H9 (cell line): ENCODE measurements at regions not wholly inside any gene's neighbourhood (a gene's known extent, or its start where the extent isn't known, plus 50 kb on each side); places are given as distances from the start of the nearest gene placed in this dataset.

Source experiments
- DNase-seq: peaks from one replicate; pipeline ENCODE4 v3.0.0-alpha.2; 2017
- H2AFZ ChIP-seq: one replicate; pipeline ENCODE4 v1.6.1; 2013; ENCODE audit warnings: mild to moderate bottlenecking, low read length, control low read depth, moderate library complexity
- H2AK5ac ChIP-seq: 2 replicates; pipeline ENCODE4 v1.6.1; 2013; ENCODE audit warnings: low read length, control low read depth, mixed read lengths; ENCODE audit not compliant: insufficient read length
- H2BK120ac ChIP-seq: one replicate; pipeline ENCODE4 v1.6.1; 2013; ENCODE audit warnings: low read depth, mild to moderate bottlenecking, low read length, control low read depth, inconsistent platforms; ENCODE audit not compliant: poor library complexity, severe bottlenecking
- H2BK12ac ChIP-seq: 2 replicates; pipeline ENCODE4 v1.6.1; 2013; ENCODE audit warnings: low read length, control low read depth, mixed read lengths, low read depth; ENCODE audit not compliant: insufficient read length
- H2BK15ac ChIP-seq: 2 replicates; pipeline ENCODE4 v1.6.1; 2013; ENCODE audit warnings: low read depth, low read length, control low read depth
- H2BK20ac ChIP-seq: one replicate; pipeline ENCODE4 v1.6.1; 2013; ENCODE audit warnings: low read depth, mild to moderate bottlenecking, low read length, control low read depth, inconsistent platforms; ENCODE audit not compliant: poor library complexity, severe bottlenecking
- H2BK5ac ChIP-seq: 2 replicates; pipeline ENCODE4 v1.6.1; 2013; ENCODE audit warnings: low read length, control low read depth, mixed read lengths; ENCODE audit not compliant: insufficient read length
- H3K14ac ChIP-seq: 2 replicates; pipeline ENCODE4 v1.6.1; 2013; ENCODE audit warnings: low read length, control low read depth; ENCODE audit not compliant: insufficient read depth
- H3K18ac ChIP-seq: 2 replicates; pipeline ENCODE4 v1.6.1; 2013; ENCODE audit warnings: low read depth, mild to moderate bottlenecking, mixed read lengths, low read length, control low read depth; ENCODE audit not compliant: insufficient read length
- H3K23ac ChIP-seq: 2 replicates; pipeline ENCODE4 v1.6.1; 2013; ENCODE audit warnings: low read length, control low read depth, mixed read lengths, low read depth; ENCODE audit not compliant: insufficient read length
- H3K23me2 ChIP-seq: 2 replicates; pipeline ENCODE4 v1.6.1; 2013; ENCODE audit warnings: low read depth, mild to moderate bottlenecking, mixed read lengths, low read length, control low read depth; ENCODE audit not compliant: insufficient read length, poor library complexity, severe bottlenecking
- H3K27ac ChIP-seq: 2 replicates; pipeline ENCODE4 v1.5.1; 2013; ENCODE audit warnings: low read length, control low read depth, mixed read lengths, low read depth; ENCODE audit not compliant: insufficient read length
- H3K27me3 ChIP-seq: 2 replicates; pipeline ENCODE4 v1.6.1; 2013; ENCODE audit warnings: low read length, control low read depth, inconsistent platforms; ENCODE audit not compliant: insufficient read depth
- H3K4ac ChIP-seq: 2 replicates; pipeline ENCODE4 v1.6.1; 2013; ENCODE audit warnings: low read depth, mild to moderate bottlenecking, control low read depth, inconsistent platforms, low read length, moderate library complexity
- H3K4me1 ChIP-seq: 2 replicates; pipeline ENCODE4 v1.6.1; 2013; ENCODE audit warnings: low read length, control low read depth, inconsistent platforms; ENCODE audit not compliant: insufficient read depth
- H3K4me2 ChIP-seq: 2 replicates; pipeline ENCODE4 v1.6.1; 2013; ENCODE audit warnings: low read length, control low read depth, mixed read lengths; ENCODE audit not compliant: insufficient read length, insufficient read depth
- H3K56ac ChIP-seq: 2 replicates; pipeline ENCODE4 v1.6.1; 2013; ENCODE audit warnings: low read depth, mild to moderate bottlenecking, mixed read lengths, low read length, control low read depth; ENCODE audit not compliant: insufficient read length
- H3K79me1 ChIP-seq: 2 replicates; pipeline ENCODE4 v1.6.1; 2013; ENCODE audit warnings: low read depth, mild to moderate bottlenecking, moderate library complexity, low read length, control low read depth, inconsistent platforms; ENCODE audit not compliant: insufficient read depth, poor library complexity, severe bottlenecking
- H3K79me2 ChIP-seq: 2 replicates; pipeline ENCODE4 v1.6.1; 2013; ENCODE audit warnings: low read length, control low read depth, inconsistent platforms; ENCODE audit not compliant: insufficient read depth
- H3K9ac ChIP-seq: 2 replicates; pipeline ENCODE4 v1.6.1; 2013; ENCODE audit warnings: low read length, control low read depth, mixed read lengths; ENCODE audit not compliant: insufficient read length; ENCODE audit errors: extremely low read depth
- H3K9me3 ChIP-seq: one replicate; pipeline ENCODE4 v1.6.1; 2013; ENCODE audit warnings: low read depth, low read length, inconsistent platforms; ENCODE audit not compliant: control insufficient read depth
- H3T11ph ChIP-seq: one replicate; pipeline ENCODE4 v1.6.1; 2013; ENCODE audit warnings: mild to moderate bottlenecking, low read length, control low read depth, inconsistent platforms
- H4K20me1 ChIP-seq: one replicate; pipeline ENCODE4 v1.6.1; 2013; ENCODE audit not compliant: control insufficient read depth, insufficient read length, insufficient read depth
- H4K5ac ChIP-seq: 2 replicates; pipeline ENCODE4 v1.6.1; 2013; ENCODE audit warnings: low read depth, mild to moderate bottlenecking, mixed read lengths, low read length, control low read depth; ENCODE audit not compliant: insufficient read length
- H4K8ac ChIP-seq: replicated peaks from 2 replicates; pipeline ENCODE4 v1.6.1; 2013; ENCODE audit warnings: low read length, control low read depth, mixed read lengths, low read depth; ENCODE audit not compliant: insufficient read length
- H4K91ac ChIP-seq: 2 replicates; pipeline ENCODE4 v1.6.1; 2013; ENCODE audit warnings: low read depth, mild to moderate bottlenecking, moderate library complexity, mixed read lengths, low read length, control low read depth; ENCODE audit not compliant: insufficient read length
- H3K27ac Mint-ChIP-seq, 3 experiments: 2 replicates in 2 of 3; 3 replicates in 1 of 3; pipeline ENCODE4 v1.8.0; 2020 to 2021; ENCODE audit warnings: mixed read lengths in 3 of 3, mild to moderate bottlenecking in 1 of 3, moderate library complexity in 1 of 3
- H3K27me3 Mint-ChIP-seq: 2 replicates; pipeline ENCODE4 v1.8.0; 2021; ENCODE audit warnings: low read depth, mild to moderate bottlenecking, moderate library complexity, mixed read lengths
- H3K36me3 Mint-ChIP-seq, 3 experiments: 2 replicates in 2 of 3; 3 replicates in 1 of 3; pipeline ENCODE4 v1.8.0; 2020 to 2021; ENCODE audit warnings: low read depth in 3 of 3, mixed read lengths in 3 of 3; ENCODE audit not compliant: insufficient read depth in 1 of 3
- H3K4me1 Mint-ChIP-seq, 2 experiments: 2 replicates each; pipeline ENCODE4 v1.8.0; 2020; ENCODE audit warnings: mixed read lengths in 2 of 2
- H3K4me3 Mint-ChIP-seq, 2 experiments: 2 replicates in 1 of 2; 3 replicates in 1 of 2; pipeline ENCODE4 v1.8.0; 2020 to 2021; ENCODE audit warnings: mild to moderate bottlenecking in 2 of 2, mixed read lengths in 2 of 2, moderate library complexity in 1 of 2
- H3K9me3 Mint-ChIP-seq, 2 experiments: 2 replicates in 1 of 2; 3 replicates in 1 of 2; pipeline ENCODE4 v1.8.0; 2020; ENCODE audit warnings: mild to moderate bottlenecking in 2 of 2, mixed read lengths in 2 of 2, moderate library complexity in 1 of 2
- CTCF ChIP-seq: fragments of 200-600 bp; sonication (generic); conservative IDR thresholded peaks from 3 replicates; pipeline ENCODE4 v1.8.0; 2021; ENCODE audit warnings: antibody characterized with exemption, mild to moderate bottlenecking
- WGBS: extraction: QIAGEN DNeasy Blood & Tissue Kit; methylation state at CpG from one replicate; pipeline ENCODE4 v1.1.7; 2013; ENCODE audit warnings: missing lambda C conversion rate, low lambda C conversion rate, mixed read lengths; ENCODE audit not compliant: insufficient read length; ENCODE audit errors: extremely low coverage; 5-methylcytosine and 5-hydroxymethylcytosine counted together

GRCh38 chr11:103736315-103737036 is 300.0 kb upstream of the DDI1 start:
- Mint-ChIP-seq H3K36me3 (no peaks in the 10 kb centered on the region), H3K4me3 (no peak overlapping the region), H3K9me3 (no peaks in the 10 kb centered on the region), H3K27me3 (no peaks in the 10 kb centered on the region), H3K27ac (no peak overlapping the region), H3K4me1 (peaks cover 23 to 25% of the 10 kb centered on the region in 2 experiments)
- Histone ChIP-seq H3K9ac (no peak overlapping the region), H3K56ac (no peak overlapping the region), H4K91ac (no peak overlapping the region), H4K20me1 (no peaks in the 10 kb centered on the region), H2AK5ac (no peak overlapping the region), H2BK5ac (no peak overlapping the region), H4K8ac (no peak overlapping the region), H2BK120ac (no peak overlapping the region), H3K4me1 (no peaks in the 10 kb centered on the region; the same call in 1 of the 2 replicates), H3K9me3 (no peaks in the 10 kb centered on the region), H3K18ac (no peak overlapping the region), H3K23ac (no peak overlapping the region), H3K23me2 (no peaks in the 10 kb centered on the region), H2AFZ (no peak overlapping the region), H2BK15ac (no peak overlapping the region), H4K5ac (no peak overlapping the region), H2BK12ac (no peak overlapping the region), H3T11ph (no peak overlapping the region), H3K27ac (no peak overlapping the region), H2BK20ac (no peak overlapping the region), H3K79me2 (no peaks in the 10 kb centered on the region), H3K14ac (no peak overlapping the region), H3K4me2 (no peak overlapping the region), H3K27me3 (no peaks in the 10 kb centered on the region), H3K79me1 (no peaks in the 10 kb centered on the region), H3K4ac (no peak overlapping the region)
- no CpG with 5 or more reads among the region's 4 CpGs for WGBS
- TF ChIP-seq CTCF, result no peak
- no peak for DNase-seq
